ENCODE measurements at regions not wholly inside any gene's neighbourhood (a gene's known extent, or its start where the extent isn't known, plus 50 kb on each side); places are given as distances from the start of the nearest gene placed in this dataset.

- H2AFZ ChIP-seq (ENCODE audit: low read depth, low read length) = no peak overlapping the region
- no peaks in the 10 kb centered on the region for H3K36me3 ChIP-seq (ENCODE audit: insufficient read depth, low read length)
- TF ChIP-seq SMC3 (conservative IDR thresholded peaks at IDR 0.05; ENCODE audit: poor library complexity) = no peak
- no peak for TF ChIP-seq POLR2AphosphoS5 (IDR thresholded peaks at IDR 0.05)
- TF ChIP-seq EP300 (conservative IDR thresholded peaks at IDR 0.05; ENCODE audit: poor library complexity, severe bottlenecking) = no peak
- TF ChIP-seq REST (IDR thresholded peaks at IDR 0.05; ENCODE audit: borderline replicate concordance) = no peak
- no peak for TF ChIP-seq RAD21 (conservative IDR thresholded peaks at IDR 0.05)
- no peak for TF ChIP-seq CTCF (IDR thresholded peaks at IDR 0.05; ENCODE audit: poor library complexity, severe bottlenecking)
- TF ChIP-seq MXI1 (conservative IDR thresholded peaks at IDR 0.05; ENCODE audit: poor library complexity, severe bottlenecking) = no peak
- no peak for TF ChIP-seq EZH2 (IDR thresholded peaks at IDR 0.05; ENCODE audit: borderline replicate concordance, insufficient read depth, low read length, poor library complexity, severe bottlenecking)
- TF ChIP-seq TAF1 (IDR thresholded peaks at IDR 0.05; ENCODE audit: low read depth) = no peak
- H3K4me2 ChIP-seq (ENCODE audit: low read length) = no peak overlapping the region
- no peaks in the 10 kb centered on the region for H4K20me1 ChIP-seq (ENCODE audit: insufficient read depth)
- H3K27ac ChIP-seq (ENCODE audit: low read length) = no peak overlapping the region
- no peaks in the 10 kb centered on the region for H3K79me2 ChIP-seq (replicated peaks; ENCODE audit: insufficient read depth, low read length)
- no peaks in the 10 kb centered on the region for H3K9me3 ChIP-seq (ENCODE audit: low read length)
- no peak overlapping the region for H3K9ac ChIP-seq (ENCODE audit: low read length)
- no peaks in the 10 kb centered on the region for H3K27me3 ChIP-seq (ENCODE audit: insufficient read depth, low read depth, low read length)
- H3K9me2 ChIP-seq (ENCODE audit: insufficient read depth, low read length) = no peaks in the 10 kb centered on the region
- H3F3A ChIP-seq (ENCODE audit: insufficient read depth, low read length, poor library complexity, severe bottlenecking) = no peaks in the 10 kb centered on the region
- no peak overlapping the region for H3K4me3 ChIP-seq (ENCODE audit: low read length)
These were observed 499.1 kb downstream of the RASEF start for GRCh38 chr9:82563841-82564240.

GRCh38 chr9:82565188-82565969, 497.6 kb downstream of the RASEF start:
- Histone ChIP-seq H3K4me2 (ENCODE audit: low read length) (no peak overlapping the region), H3K9me2 (ENCODE audit: insufficient read depth, low read length) (no peaks in the 10 kb centered on the region), H3K4me3 (ENCODE audit: low read length) (no peak overlapping the region), H3F3A (ENCODE audit: insufficient read depth, low read length, poor library complexity, severe bottlenecking) (no peaks in the 10 kb centered on the region), H2AFZ (ENCODE audit: low read depth, low read length) (no peak overlapping the region), H3K27me3 (ENCODE audit: insufficient read depth, low read depth, low read length) (no peaks in the 10 kb centered on the region), H3K27ac (ENCODE audit: low read length) (no peak overlapping the region), H3K9me3 (ENCODE audit: low read length) (no peaks in the 10 kb centered on the region), H3K9ac (ENCODE audit: low read length) (no peak overlapping the region), H3K36me3 (ENCODE audit: insufficient read depth, low read length) (no peaks in the 10 kb centered on the region), H4K20me1 (ENCODE audit: insufficient read depth) (no peaks in the 10 kb centered on the region), H3K79me2 (replicated peaks; ENCODE audit: insufficient read depth, low read length) (no peaks in the 10 kb centered on the region)
- TF ChIP-seq EZH2 (IDR thresholded peaks at IDR 0.05; ENCODE audit: borderline replicate concordance, insufficient read depth, low read length, poor library complexity, severe bottlenecking) = no peak
- TF ChIP-seq REST (IDR thresholded peaks at IDR 0.05; ENCODE audit: borderline replicate concordance) = peak; percentile 14
